LNCaP clone FGC (cell line): ENCODE measurements at regions not wholly inside any gene's neighbourhood (a gene's known extent, or its start where the extent isn't known, plus 50 kb on each side); places are given as distances from the start of the nearest gene placed in this dataset.
"Not testable (repeated sequence)": the region's sequence is repeated elsewhere in the genome, so short reads cannot be mapped to it uniquely, and the experiment has no call there.

Experiments
- DNase-seq: peaks from one replicate; pipeline ENCODE4 v3.0.0-alpha.2; 2011; ENCODE audit warnings: low read depth
- H3K4me3 ChIP-seq: 2 replicates; pipeline ENCODE4 v1.5.1; 2011; ENCODE audit warnings: mild to moderate bottlenecking, low read depth, low read length, control low read depth
- TF ChIP-seq, protein P1 (sequence below): IDR thresholded peaks from 2 replicates; pipeline ENCODE4 v1.5.1; 2012; ENCODE audit warnings: mild to moderate bottlenecking; ENCODE audit not compliant: control insufficient read depth, insufficient read depth; ENCODE audit errors: extremely low read depth

GRCh38 chr10:90032519-90032918 is 331.1 kb downstream of the KIF20B start:
- no peak for DNase-seq
- no peak overlapping the region for H3K4me3 ChIP-seq
- TF ChIP-seq, protein P1, sequence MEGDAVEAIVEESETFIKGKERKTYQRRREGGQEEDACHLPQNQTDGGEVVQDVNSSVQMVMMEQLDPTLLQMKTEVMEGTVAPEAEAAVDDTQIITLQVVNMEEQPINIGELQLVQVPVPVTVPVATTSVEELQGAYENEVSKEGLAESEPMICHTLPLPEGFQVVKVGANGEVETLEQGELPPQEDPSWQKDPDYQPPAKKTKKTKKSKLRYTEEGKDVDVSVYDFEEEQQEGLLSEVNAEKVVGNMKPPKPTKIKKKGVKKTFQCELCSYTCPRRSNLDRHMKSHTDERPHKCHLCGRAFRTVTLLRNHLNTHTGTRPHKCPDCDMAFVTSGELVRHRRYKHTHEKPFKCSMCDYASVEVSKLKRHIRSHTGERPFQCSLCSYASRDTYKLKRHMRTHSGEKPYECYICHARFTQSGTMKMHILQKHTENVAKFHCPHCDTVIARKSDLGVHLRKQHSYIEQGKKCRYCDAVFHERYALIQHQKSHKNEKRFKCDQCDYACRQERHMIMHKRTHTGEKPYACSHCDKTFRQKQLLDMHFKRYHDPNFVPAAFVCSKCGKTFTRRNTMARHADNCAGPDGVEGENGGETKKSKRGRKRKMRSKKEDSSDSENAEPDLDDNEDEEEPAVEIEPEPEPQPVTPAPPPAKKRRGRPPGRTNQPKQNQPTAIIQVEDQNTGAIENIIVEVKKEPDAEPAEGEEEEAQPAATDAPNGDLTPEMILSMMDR = no peak

GRCh38 chr10:90034862-90035261 is 333.5 kb downstream of the KIF20B start:
- DNase-seq, H3K4me3 ChIP-seq: not testable (repeated sequence)

GRCh38 chr10:90041585-90041984 is 340.2 kb downstream of the KIF20B start:
- TF ChIP-seq, protein P1 = no peak
- DNase-seq = no peak
- no peak overlapping the region for H3K4me3 ChIP-seq

DNA sequence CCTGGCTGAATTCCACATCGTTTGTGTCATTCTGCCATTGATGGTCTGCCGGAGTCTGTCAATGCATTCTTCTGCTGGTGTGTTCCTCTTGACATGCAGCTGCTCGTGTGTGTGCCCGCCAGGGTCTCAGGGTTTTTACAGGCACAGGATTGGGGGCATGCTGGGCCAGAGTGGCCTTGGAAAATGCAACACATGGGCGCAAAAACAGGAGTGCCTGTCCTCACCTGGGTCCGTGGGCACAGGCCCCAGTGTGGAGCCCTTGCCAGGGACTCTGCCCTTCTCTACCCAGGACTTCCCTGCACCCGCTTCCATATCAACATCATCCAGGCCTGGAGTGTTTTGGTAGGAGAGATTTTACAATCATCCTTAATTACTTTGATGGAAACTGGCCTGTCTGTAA is 340.7 kb downstream of the KIF20B start:
- no peak overlapping the region for H3K4me3 ChIP-seq
- DNase-seq = no peak
- TF ChIP-seq, protein P1 = no peak

GRCh38 chr10:90047243-90047729 is 345.9 kb downstream of the KIF20B start:
- no peak for DNase-seq

DNA sequence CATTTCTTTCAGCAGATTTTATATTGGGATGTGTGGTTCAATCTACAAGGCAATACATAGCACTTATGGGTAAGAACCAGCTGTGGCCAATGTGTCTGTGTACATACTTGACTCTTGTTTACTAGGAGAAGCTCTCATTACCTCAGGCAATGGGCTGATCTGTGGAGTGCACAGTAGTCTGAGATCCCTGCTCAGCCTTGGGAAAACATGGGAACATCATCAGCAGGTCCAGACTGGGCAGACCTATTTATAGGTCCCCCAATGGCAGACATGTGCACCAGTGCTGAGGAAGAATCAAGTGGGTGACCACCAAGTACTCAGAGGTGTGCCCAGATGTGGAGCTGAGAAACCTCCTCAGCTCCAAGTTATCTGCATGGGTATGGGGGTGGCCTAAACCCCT is 349.7 kb downstream of the KIF20B start:
- no peak overlapping the region for H3K4me3 ChIP-seq
- DNase-seq = no peak
- TF ChIP-seq, protein P1 = no peak

More at GRCh38 chr10:90047243-90047729, 345.9 kb downstream of the KIF20B start:
- H3K4me3 ChIP-seq = no peak overlapping the region
- TF ChIP-seq, protein P1 = no peak

- H3K4me3 ChIP-seq = no peak overlapping the region
- TF ChIP-seq, protein P1 = no peak
- DNase-seq = no peak
These were observed 350.1 kb downstream of the KIF20B start for GRCh38 chr10:90051474-90051873.
